Muscle of leg (tissue), 3 donors: ENCODE measurements at regions not wholly inside any gene's neighbourhood (a gene's known extent, or its start where the extent isn't known, plus 50 kb on each side); places are given as distances from the start of the nearest gene placed in this dataset.
A peak's percentile ranks its signal among the peaks of the same experiment; 100 is the strongest.

Source experiments
- DNase-seq: peaks from one replicate; pipeline ENCODE4 v3.0.0; 2013
- H3K27ac ChIP-seq: one replicate; pipeline ENCODE4 v1.5.1; 2013; ENCODE audit warnings: mild to moderate bottlenecking, low read length, control low read depth
- H3K27me3 ChIP-seq: one replicate; pipeline ENCODE4 v1.6.1; 2013; ENCODE audit warnings: low read length; ENCODE audit not compliant: control insufficient read depth, insufficient read depth
- H3K36me3 ChIP-seq: one replicate; pipeline ENCODE4 v1.6.1; 2013; ENCODE audit warnings: low read length; ENCODE audit not compliant: control insufficient read depth, insufficient read depth
- H3K4me1 ChIP-seq: one replicate; pipeline ENCODE4 v1.6.1; 2013; ENCODE audit warnings: low read length; ENCODE audit not compliant: control insufficient read depth, insufficient read depth
- H3K4me3 ChIP-seq: one replicate; pipeline ENCODE4 v1.5.1; 2013; ENCODE audit warnings: low read length, control low read depth
- H3K9me3 ChIP-seq: replicated peaks from 2 replicates; pipeline ENCODE4 v1.6.1; 2013; ENCODE audit warnings: low read depth, low read length; ENCODE audit not compliant: control insufficient read depth
- WGBS: methylation state at CpG from one replicate; pipeline ENCODE4 v1.1.5; 2013; ENCODE audit warnings: missing lambda C conversion rate; ENCODE audit not compliant: insufficient coverage; 5-methylcytosine and 5-hydroxymethylcytosine counted together

DNA sequence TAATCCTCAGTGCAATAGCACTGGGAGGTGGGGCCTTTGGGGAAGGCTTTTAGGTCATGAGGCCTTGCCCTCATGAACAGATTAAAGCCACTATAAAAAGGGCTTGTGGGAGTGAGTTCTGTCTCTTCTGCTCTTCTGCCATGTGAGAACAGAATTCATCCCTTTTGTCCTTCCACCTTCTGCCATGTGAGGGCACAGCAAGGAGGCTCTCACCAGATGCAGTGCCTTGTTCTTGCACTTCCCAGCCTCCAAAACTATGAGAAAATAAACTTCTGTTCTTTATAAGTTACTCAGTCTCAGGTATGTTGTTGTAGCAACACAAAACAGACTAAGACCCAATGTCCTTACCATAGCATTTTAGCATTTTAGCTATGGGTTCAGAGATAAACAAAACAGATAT is 81.7 kb upstream of the CPLX2 start:
- Histone ChIP-seq H3K4me3 (no peak overlapping the region), H3K36me3 (no peaks in the 10 kb centered on the region), H3K4me1 (no peaks in the 10 kb centered on the region), H3K27me3 (no peaks in the 10 kb centered on the region), H3K9me3 (no peaks in the 10 kb centered on the region), H3K27ac (no peak overlapping the region)
- no peak for DNase-seq

DNA sequence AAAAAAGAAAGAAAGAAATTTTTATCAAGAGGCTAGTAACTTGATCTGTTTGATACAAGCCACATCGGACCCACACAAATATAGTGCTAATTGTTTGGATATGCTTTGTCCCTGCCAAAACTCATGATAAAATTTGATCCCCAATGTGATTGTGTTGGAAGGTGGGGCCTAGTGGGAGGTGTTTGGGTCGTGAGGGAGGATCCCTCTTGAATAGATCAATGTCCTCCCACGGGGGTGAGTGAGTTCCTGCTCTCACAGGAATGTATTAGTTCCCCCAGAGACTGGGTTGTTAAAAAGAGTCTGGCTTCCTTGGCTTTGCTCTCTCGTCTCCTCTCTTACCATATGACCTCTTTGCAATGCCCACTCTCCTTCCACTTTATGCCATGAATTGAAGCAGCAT is 80.6 kb upstream of the CPLX2 start:
- Histone ChIP-seq H3K9me3 (no peaks in the 10 kb centered on the region), H3K27me3 (peaks cover under 1% of the 10 kb centered on the region), H3K36me3 (no peaks in the 10 kb centered on the region), H3K4me1 (no peaks in the 10 kb centered on the region), H3K4me3 (no peak overlapping the region), H3K27ac (no peak overlapping the region)
- WGBS, result 56% methylated on average over 2 of the region's 4 CpGs
- DNase-seq, result no peak

DNA sequence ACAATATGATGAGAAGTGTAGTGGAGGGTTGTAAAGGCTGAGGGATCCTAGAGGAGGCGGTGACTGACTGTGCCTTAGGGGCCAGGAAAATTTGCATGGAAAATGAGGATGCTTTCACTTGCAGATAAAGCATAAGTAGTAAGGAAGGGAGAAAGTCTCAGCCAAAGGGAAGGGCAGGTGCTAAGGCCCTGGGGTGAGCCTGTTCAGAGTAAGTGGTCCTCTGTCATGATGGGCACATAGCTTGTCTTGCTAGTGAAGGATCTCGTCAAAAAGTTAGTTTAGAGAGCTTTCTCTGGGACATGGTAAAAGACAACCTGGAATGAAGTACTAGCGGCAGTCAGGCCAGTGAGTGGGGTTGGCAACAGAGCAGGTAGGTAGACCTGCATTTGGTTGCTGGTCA is 75.4 kb upstream of the CPLX2 start:
- H3K27me3 ChIP-seq, result peaks cover 17% of the 10 kb centered on the region
- H3K9me3 ChIP-seq, result no peaks in the 10 kb centered on the region
- 54% methylated on average over 3 of the region's 3 CpGs for WGBS

DNA sequence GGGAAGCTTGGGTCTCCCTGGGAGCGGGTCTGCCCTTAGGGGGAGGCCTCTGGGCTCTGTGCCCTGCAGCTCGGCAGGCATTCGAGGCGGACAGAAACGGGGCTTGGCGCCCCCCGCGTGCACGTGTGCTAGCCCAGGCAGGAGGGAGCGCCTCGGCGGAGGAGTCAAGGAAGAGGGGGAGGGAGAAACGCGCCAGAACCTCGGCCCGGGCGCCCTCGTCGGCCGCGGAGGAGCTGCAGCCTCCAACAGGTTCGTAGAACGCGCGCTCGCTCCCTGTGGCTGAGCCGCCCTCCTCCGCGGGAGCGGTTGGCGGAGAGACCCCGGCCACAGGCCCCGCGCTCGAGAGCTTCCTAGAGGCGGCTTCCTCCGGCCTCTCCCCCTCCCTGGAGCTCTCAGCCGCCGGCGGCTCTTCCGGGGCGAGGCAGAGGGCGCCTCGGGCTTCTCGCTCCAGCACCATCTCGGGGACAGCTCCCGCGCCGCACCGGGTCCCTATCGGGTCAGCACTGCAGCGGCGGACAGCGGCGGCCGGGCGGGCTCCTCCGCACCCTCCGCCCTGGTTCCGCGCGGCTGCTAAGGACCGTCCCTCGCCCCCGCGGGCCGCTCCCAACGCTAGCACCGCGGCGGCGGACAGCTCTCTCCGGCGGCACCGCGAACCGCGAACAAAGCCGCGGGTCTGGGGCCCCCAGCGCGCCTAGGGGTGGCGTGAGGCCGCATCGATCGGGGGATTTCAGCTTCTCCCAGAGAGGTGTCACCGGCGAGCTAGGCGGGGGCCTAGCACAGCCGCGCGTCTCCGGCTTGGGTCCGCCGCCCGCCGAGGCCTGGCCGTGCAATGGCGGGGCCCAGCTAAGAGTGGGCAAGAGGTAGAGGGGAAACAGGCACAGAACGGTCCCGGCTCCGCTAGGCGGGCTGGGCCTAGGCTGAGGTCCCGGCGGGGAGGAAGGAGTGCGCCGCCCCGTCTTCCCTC is 74.6 kb upstream of the CPLX2 start:
- Histone ChIP-seq H3K9me3 (no peaks in the 10 kb centered on the region), H3K4me3 (no peak overlapping the region), H3K36me3 (no peaks in the 10 kb centered on the region), H3K27ac (no peak overlapping the region), H3K4me1 (peaks cover 11% of the 10 kb centered on the region), H3K27me3 (peaks cover 17% of the 10 kb centered on the region)
- under 1% methylated on average over 103 of the region's 108 CpGs for WGBS
- peak; percentile 92 for DNase-seq

More for the DNA sequence above, 75.4 kb upstream of the CPLX2 start:
- Histone ChIP-seq H3K27ac (no peak overlapping the region), H3K36me3 (no peaks in the 10 kb centered on the region), H3K4me1 (peaks cover 11% of the 10 kb centered on the region), H3K4me3 (no peak overlapping the region)
- no peak for DNase-seq

DNA sequence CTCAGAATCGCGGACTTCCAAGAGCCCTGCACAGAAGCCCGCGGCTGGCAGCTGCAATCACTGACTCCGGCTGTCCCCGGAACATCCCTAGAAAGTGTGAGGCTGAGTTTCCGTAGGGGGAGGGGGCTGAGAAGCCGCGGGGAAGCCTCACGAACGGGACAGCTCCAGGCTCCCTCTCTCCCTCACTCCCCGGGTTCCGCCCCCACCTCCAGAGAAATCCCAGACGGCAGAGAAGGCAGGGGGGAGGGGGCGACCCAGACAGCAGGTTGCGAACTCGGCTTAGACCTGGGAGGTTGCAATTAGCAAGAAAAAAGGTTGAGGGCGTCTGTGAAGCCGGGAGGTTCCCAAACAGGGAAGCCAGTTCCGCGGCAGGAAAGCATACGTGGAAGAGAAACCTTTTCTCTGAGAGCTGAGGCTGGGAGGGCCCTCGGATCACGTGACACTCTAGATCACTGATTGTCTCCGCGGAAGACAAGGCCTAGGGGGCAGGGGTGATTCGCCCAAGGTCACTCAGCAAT is 73.8 kb upstream of the CPLX2 start:
- H3K4me3 ChIP-seq, result no peak overlapping the region
- H3K27ac ChIP-seq, result no peak overlapping the region
- H3K36me3 ChIP-seq, result no peaks in the 10 kb centered on the region
- no peak for DNase-seq
- 0% methylated on average over 12 of the region's 27 CpGs for WGBS
- H3K9me3 ChIP-seq, result no peaks in the 10 kb centered on the region
- H3K27me3 ChIP-seq, result peaks cover 19% of the 10 kb centered on the region
- peaks cover 11% of the 10 kb centered on the region for H3K4me1 ChIP-seq

DNA sequence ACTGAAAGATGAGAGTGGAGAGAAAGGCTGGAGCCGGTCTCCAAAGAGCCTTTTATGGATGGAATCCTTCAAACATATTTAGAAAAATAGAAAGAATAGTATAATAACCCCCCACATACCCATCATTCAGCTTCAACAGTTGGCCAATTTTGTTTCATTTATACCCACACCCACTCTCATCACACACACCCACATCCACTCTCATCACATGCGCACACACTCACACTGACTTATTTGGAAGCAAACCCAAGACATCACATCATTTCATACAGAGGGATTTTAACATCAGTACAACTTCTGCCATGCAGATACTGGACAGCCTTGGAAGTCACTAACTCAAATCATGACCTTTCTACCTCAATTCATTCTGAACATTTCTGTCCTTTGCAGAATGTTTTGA is 72.8 kb upstream of the CPLX2 start:
- no peaks in the 10 kb centered on the region for H3K9me3 ChIP-seq
- peaks cover 19% of the 10 kb centered on the region for H3K27me3 ChIP-seq
- 100% methylated on average over 1 of the region's 2 CpGs for WGBS
- no peak for DNase-seq
- H3K4me1 ChIP-seq, result peaks cover 11% of the 10 kb centered on the region
- H3K4me3 ChIP-seq, result no peak overlapping the region
- no peaks in the 10 kb centered on the region for H3K36me3 ChIP-seq
- H3K27ac ChIP-seq, result no peak overlapping the region

DNA sequence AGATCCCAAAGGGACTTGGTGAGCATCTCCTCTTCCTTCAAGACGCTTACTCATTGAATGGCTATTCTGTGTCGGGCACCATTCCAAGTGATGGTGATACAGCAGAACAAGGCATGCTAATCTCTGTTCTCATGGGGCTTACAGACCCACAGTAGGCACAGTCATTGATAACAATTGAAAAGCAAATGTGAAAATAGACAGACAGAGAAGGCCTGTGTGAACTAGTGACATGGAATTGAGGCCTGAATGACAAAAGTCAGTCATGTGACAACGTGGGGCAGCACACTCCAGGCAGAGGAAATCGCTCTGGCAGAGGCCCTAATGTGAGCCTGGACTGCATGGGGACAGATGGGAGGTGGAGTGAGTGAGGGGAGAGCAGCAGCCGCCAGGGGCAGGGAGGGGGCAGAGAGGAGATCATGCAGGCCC is 70.7 kb upstream of the CPLX2 start:
- no peak overlapping the region for H3K27ac ChIP-seq
- DNase-seq, result no peak
- 50% methylated on average over 4 of the region's 5 CpGs for WGBS
- H3K27me3 ChIP-seq, result peaks cover 21% of the 10 kb centered on the region
- H3K36me3 ChIP-seq, result no peaks in the 10 kb centered on the region
- peaks cover 11% of the 10 kb centered on the region for H3K4me1 ChIP-seq
- no peak overlapping the region for H3K4me3 ChIP-seq
- no peaks in the 10 kb centered on the region for H3K9me3 ChIP-seq

DNA sequence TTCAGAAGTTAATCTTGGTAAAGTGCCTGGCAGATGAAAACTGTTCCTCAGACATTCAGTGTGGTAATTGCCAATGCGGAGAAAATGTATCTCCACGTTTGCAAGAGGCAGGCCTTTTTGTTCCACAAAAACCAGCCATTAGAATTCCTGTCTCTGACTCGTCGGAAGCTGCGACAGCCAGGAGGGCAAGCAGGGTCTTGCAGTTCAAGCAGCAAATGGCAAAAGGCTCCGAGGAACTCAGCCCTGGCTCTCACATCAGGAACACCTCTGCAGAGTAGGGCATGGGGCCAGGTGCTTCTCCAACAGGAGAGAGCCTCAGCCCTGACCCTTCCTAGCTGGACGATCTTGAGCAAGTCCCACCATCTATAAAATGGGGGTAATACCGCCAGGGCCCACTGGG is 69.0 kb upstream of the CPLX2 start:
- H3K9me3 ChIP-seq, result no peaks in the 10 kb centered on the region
- no peak overlapping the region for H3K27ac ChIP-seq
- H3K4me1 ChIP-seq, result peaks cover 6% of the 10 kb centered on the region
- no peak overlapping the region for H3K4me3 ChIP-seq
- WGBS, result 72% methylated on average over 8 of the region's 8 CpGs
- peaks cover 17% of the 10 kb centered on the region for H3K27me3 ChIP-seq
- H3K36me3 ChIP-seq, result no peaks in the 10 kb centered on the region
- no peak for DNase-seq

DNA sequence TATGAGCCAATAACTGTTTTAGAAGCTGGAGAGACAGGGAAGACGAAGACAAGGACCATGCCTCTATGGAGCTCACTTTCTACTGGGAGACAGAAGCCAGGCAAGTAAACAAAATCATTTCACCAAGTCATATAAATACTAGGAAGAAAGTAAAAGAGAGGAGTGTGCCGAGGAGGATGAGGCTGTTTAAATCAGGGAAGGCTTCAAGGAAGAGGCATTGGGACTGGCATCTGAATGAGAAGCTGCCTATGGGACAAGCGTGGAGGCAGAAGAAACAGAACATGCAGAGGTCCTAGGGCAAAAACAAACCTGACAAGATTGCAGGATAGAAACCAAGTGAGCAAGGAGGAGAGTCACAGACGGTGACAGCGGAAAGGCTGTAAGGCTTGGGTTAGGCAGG is 68.1 kb upstream of the CPLX2 start:
- no peaks in the 10 kb centered on the region for H3K9me3 ChIP-seq
- 84% methylated on average over 4 of the region's 5 CpGs for WGBS
- no peak for DNase-seq
- no peak overlapping the region for H3K27ac ChIP-seq
- H3K27me3 ChIP-seq, result peaks cover 10% of the 10 kb centered on the region
- H3K36me3 ChIP-seq, result no peaks in the 10 kb centered on the region
- no peak overlapping the region for H3K4me3 ChIP-seq
- no peaks in the 10 kb centered on the region for H3K4me1 ChIP-seq

DNA sequence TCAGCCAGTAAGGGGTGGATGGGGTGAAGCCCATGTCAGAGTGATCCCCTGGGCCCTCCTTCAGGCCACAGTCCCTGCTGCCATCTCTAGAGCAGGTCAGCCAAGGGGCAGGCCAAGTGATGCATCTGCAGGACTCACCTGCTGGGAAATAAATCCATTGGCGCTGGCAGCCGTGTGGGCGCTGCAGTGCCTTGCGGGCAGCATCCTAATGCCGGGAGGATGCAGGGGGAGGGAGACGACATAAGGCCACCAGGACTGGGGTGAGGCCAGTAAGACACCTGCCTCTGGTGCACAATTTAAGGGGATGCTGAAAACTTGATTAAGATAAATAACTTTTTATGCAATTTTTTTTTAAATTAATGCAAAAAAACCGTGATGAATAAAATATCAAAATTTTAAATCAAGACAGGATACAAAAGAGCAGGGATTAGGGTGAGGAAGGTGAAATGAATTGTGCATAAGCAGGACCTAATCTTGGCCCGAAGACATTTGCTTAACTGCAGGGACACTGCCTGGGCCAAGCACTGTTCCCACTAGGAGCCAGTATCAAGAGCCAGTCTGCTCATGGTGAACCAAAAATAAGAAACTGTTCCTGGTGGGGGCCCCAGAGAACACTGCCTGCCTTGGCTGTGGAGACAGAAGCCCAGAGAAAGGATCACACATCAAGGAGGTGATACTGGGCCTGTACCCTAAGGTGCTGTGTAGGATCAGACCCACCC is 67.5 kb upstream of the CPLX2 start:
- 53% methylated on average over 5 of the region's 8 CpGs for WGBS
- Histone ChIP-seq H3K27me3 (peaks cover 6% of the 10 kb centered on the region), H3K36me3 (no peaks in the 10 kb centered on the region), H3K4me3 (no peak overlapping the region), H3K27ac (no peak overlapping the region), H3K4me1 (no peaks in the 10 kb centered on the region), H3K9me3 (no peaks in the 10 kb centered on the region)
- DNase-seq, result no peak
